Kidney (tissue), 13 donors: ENCODE measurements at regions not wholly inside any gene's neighbourhood (a gene's known extent, or its start where the extent isn't known, plus 50 kb on each side); places are given as distances from the start of the nearest gene placed in this dataset.
"Not testable (repeated sequence)": the region's sequence is repeated elsewhere in the genome, so short reads cannot be mapped to it uniquely, and the experiment has no call there.

Experiments
- DNase-seq, 5 donors: peaks; one replicate each; pipeline ENCODE4 v3.0.0-alpha.2; 2013 to 2020
- FAIRE-seq: peaks from 2 replicates; lab custom pipeline; 2012; peaks lifted over from hg19 to GRCh38; lab: Jason Lieb, UNC
- H3K27ac ChIP-seq, 2 donors: one replicate each; pipeline ENCODE4 v1.7.0; 2013; ENCODE audit warnings: low read depth in 2 of 2, low read length in 2 of 2, inconsistent platforms in 1 of 2
- H3K27me3 ChIP-seq: one replicate; pipeline ENCODE4 v1.7.1; 2013; ENCODE audit warnings: low read length, inconsistent platforms; ENCODE audit not compliant: control insufficient read depth, insufficient read depth
- H3K36me3 ChIP-seq, 3 donors: one replicate each; pipeline versions ENCODE4 v1.7.0 to v1.7.1; 2013; ENCODE audit warnings: low read length in 3 of 3, control low read depth in 1 of 3, inconsistent platforms in 1 of 3; ENCODE audit not compliant: insufficient read depth in 3 of 3, control insufficient read depth in 2 of 3
- H3K4me1 ChIP-seq, 3 donors: one replicate each; pipeline versions ENCODE4 v1.7.0 to v1.7.1; 2013; ENCODE audit warnings: low read length in 3 of 3, inconsistent platforms in 1 of 3, low read depth in 1 of 3; ENCODE audit not compliant: control insufficient read depth in 2 of 3, insufficient read depth in 2 of 3
- H3K4me3 ChIP-seq, 3 donors: one replicate each; pipeline versions ENCODE4 v1.7.0 to v1.8.1; 2013; ENCODE audit warnings: low read length in 3 of 3, control low read depth in 1 of 3, inconsistent platforms in 1 of 3
- H3K9ac ChIP-seq, 3 donors: one replicate each; pipeline versions ENCODE4 v1.7.0 to v1.7.1; 2013; ENCODE audit warnings: low read length in 3 of 3, control low read depth in 1 of 3, inconsistent platforms in 1 of 3
- H3K9me3 ChIP-seq, 3 donors: one replicate each; pipeline versions ENCODE4 v1.7.0 to v1.7.1; 2013; ENCODE audit warnings: low read length in 3 of 3, control low read depth in 1 of 3, inconsistent platforms in 1 of 3; ENCODE audit not compliant: control insufficient read depth in 2 of 3, insufficient read depth in 1 of 3
- CTCF ChIP-seq: IDR thresholded peaks from 3 replicates; pipeline ENCODE4 v1.5.1; 2012; ENCODE audit warnings: mild to moderate bottlenecking, moderate library complexity, borderline replicate concordance; ENCODE audit not compliant: insufficient read depth; ENCODE audit errors: extremely low read depth
- intact Hi-C: fragments of 100-400 bp; cut with DNase I; formaldehyde crosslinking; loops from one replicate; pipeline ENCODE4 v1.11.1; 2022
- donor health status: control.
- donor health status: control.
- donor health status: control.
- donor health status: control.
- donor health status: control.
- donor health status: DM: yes; HTN: yes; CAD: no.
- donor health status: Normal renal cell carcinoma (clear cell type).

GRCh38 chr3:63739474-63739873 is 79.6 kb upstream of the C3orf49 start:
- no peaks in the 10 kb centered on the region for H3K4me1 ChIP-seq
- no peak for TF ChIP-seq CTCF
- H3K36me3 ChIP-seq = no peaks in the 10 kb centered on the region
- intact Hi-C loops = no loop called here
- DNase-seq (no peak), FAIRE-seq (no peak)
- H3K27ac ChIP-seq = no peak overlapping the region
- H3K9me3 ChIP-seq = no peaks in the 10 kb centered on the region
- no peak overlapping the region for H3K4me3 ChIP-seq
- no peaks in the 10 kb centered on the region for H3K27me3 ChIP-seq
- H3K9ac ChIP-seq = no peak overlapping the region

GRCh38 chr3:63740116-63740515 is 79.0 kb upstream of the C3orf49 start:
- H3K27me3 ChIP-seq = no peaks in the 10 kb centered on the region
- DNase-seq (no peak), FAIRE-seq (no peak)
- intact Hi-C loops = no loop called here
- H3K27ac ChIP-seq = no peak overlapping the region
- no peaks in the 10 kb centered on the region for H3K4me1 ChIP-seq
- TF ChIP-seq CTCF = no peak
- no peak overlapping the region for H3K9ac ChIP-seq
- no peaks in the 10 kb centered on the region for H3K36me3 ChIP-seq
- H3K4me3 ChIP-seq = no peak overlapping the region
- H3K9me3 ChIP-seq = no peaks in the 10 kb centered on the region

- DNase-seq, intact Hi-C loops, H3K27ac ChIP-seq, FAIRE-seq, H3K9ac ChIP-seq, H3K9me3 ChIP-seq, H3K27me3 ChIP-seq, H3K36me3 ChIP-seq, H3K4me1 ChIP-seq, H3K4me3 ChIP-seq: not testable (repeated sequence)
Measured at GRCh38 chr3:63744693-63745092, 74.4 kb upstream of the C3orf49 start.

GRCh38 chr3:63745757-63746156 is 73.3 kb upstream of the C3orf49 start:
- no peak for TF ChIP-seq CTCF
- no peak overlapping the region for H3K27ac ChIP-seq
- no peaks in the 10 kb centered on the region for H3K9me3 ChIP-seq
- no peaks in the 10 kb centered on the region for H3K36me3 ChIP-seq
- intact Hi-C loops = no loop called here
- no peak overlapping the region for H3K4me3 ChIP-seq
- H3K4me1 ChIP-seq = no peaks in the 10 kb centered on the region
- no peaks in the 10 kb centered on the region for H3K27me3 ChIP-seq
- no peak overlapping the region for H3K9ac ChIP-seq
- no peak for FAIRE-seq
- no peak for DNase-seq
